Astrocyte of the spinal cord (primary cell): ENCODE measurements at regions not wholly inside any gene's neighbourhood (a gene's known extent, or its start where the extent isn't known, plus 50 kb on each side); places are given as distances from the start of the nearest gene placed in this dataset.

Source experiments
- DNase-seq: peaks from one replicate; pipeline ENCODE4 v3.0.0; 2011; ENCODE audit warnings: low read depth, low spot score
- H3K4me3 ChIP-seq: 2 replicates; pipeline ENCODE4 v1.5.1; 2011; ENCODE audit warnings: low read depth, mild to moderate bottlenecking, low read length, moderate library complexity
- in situ Hi-C: cut with HindIII; loops from 2 replicates; pipeline ENCODE4 v1.10.0; 2017; ENCODE audit warnings: low sequenced_read_pairs
- TF ChIP-seq, protein P1 (sequence below): IDR thresholded peaks from 2 replicates; pipeline ENCODE4 v1.5.1; 2012; ENCODE audit warnings: low read depth, mild to moderate bottlenecking, low read length, inconsistent platforms

GRCh38 chr15:98124581-98124980, 164.1 kb downstream of the ARRDC4 start:
- no peak for DNase-seq
- TF ChIP-seq, protein P1, sequence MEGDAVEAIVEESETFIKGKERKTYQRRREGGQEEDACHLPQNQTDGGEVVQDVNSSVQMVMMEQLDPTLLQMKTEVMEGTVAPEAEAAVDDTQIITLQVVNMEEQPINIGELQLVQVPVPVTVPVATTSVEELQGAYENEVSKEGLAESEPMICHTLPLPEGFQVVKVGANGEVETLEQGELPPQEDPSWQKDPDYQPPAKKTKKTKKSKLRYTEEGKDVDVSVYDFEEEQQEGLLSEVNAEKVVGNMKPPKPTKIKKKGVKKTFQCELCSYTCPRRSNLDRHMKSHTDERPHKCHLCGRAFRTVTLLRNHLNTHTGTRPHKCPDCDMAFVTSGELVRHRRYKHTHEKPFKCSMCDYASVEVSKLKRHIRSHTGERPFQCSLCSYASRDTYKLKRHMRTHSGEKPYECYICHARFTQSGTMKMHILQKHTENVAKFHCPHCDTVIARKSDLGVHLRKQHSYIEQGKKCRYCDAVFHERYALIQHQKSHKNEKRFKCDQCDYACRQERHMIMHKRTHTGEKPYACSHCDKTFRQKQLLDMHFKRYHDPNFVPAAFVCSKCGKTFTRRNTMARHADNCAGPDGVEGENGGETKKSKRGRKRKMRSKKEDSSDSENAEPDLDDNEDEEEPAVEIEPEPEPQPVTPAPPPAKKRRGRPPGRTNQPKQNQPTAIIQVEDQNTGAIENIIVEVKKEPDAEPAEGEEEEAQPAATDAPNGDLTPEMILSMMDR, result no peak
- in situ Hi-C loops, result no loop called here
- no peak overlapping the region for H3K4me3 ChIP-seq

DNA sequence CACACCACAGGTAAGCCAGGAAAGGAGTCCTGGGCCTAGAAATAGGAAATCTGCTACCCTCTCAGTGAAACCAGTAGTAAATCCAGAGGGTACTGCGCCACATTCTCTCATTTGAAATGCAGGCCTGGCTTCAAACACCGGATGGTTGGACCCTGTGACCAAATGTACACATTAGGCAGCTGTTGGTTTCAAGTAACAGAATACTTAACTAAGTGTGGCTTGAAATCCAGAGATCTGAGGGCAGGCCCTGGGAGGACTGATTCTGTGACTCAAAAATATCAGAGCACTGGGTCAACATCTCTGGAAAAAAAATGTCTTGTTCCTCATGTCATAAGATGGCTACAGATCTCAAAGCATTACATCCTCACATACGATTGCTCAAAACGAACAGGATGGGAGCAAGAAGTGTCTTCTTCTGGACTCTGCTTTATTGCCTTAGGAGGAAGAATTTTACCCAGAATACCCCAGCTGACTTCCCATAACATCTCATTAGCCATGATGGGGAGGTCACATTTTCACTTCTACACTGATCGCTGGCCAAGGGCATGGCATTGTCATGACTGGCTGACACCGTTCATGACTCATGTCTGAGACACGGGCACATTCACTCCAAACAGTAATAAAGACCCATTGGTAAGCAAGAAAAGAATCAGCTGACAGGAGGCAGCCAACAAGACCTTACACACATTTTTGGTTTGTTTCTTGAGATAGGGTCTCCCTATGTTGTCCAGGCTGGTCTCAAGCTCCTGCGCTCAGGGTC, 166.0 kb downstream of the ARRDC4 start:
- H3K4me3 ChIP-seq, result no peak overlapping the region
- no peak for DNase-seq
- TF ChIP-seq, protein P1, result no peak
- in situ Hi-C loops, result no loop called here

DNA sequence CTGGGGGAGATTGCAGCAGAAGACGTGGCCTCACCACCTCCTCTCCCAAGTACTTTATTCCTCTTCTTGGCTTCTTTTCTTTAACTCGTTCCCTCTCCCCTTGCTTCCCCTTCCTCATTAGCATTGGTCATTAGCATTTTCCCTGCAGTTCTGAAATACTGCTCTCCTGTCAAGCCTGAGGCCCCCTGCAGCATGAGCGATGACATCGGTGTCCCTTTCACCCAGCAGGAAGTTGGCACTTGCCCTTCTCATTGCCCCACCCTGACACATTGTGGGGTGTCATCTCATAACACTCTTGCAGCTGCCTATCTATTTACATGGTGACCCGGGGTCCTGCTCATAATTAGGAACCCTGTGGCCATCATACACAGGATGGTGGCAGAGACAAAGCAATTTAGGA, 167.1 kb downstream of the ARRDC4 start:
- no peak overlapping the region for H3K4me3 ChIP-seq
- in situ Hi-C loops, result no loop called here
- DNase-seq, result no peak
- TF ChIP-seq, protein P1, result no peak

GRCh38 chr15:98131924-98132323, 171.4 kb downstream of the ARRDC4 start:
- H3K4me3 ChIP-seq, result no peak overlapping the region
- in situ Hi-C loops, result no loop called here
- DNase-seq, result no peak
- TF ChIP-seq, protein P1, result no peak

DNA sequence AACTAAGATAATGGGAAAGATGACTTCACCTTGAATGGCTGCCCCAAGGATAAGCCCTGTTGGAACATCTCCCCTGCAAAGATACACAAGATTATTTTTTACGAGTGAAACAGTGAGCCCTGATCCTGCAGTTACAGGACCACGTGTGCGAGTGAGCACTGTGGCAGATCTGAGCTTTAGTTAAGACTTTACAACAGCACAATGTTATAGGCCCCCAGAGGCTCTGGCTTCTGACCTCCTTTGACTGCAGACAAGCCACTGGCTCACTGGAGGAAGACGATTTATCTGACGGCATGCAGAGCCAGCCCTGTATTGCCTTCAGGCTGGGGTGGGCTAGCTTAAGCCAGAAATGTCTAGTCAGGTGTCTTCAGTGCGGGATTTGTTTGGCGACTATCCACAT, 174.4 kb downstream of the ARRDC4 start:
- DNase-seq, result no peak
- TF ChIP-seq, protein P1, result no peak
- in situ Hi-C loops, result no loop called here
- no peak overlapping the region for H3K4me3 ChIP-seq

GRCh38 chr15:98138910-98139309, 178.4 kb downstream of the ARRDC4 start:
- in situ Hi-C loops, result no loop called here
- H3K4me3 ChIP-seq, result no peak overlapping the region
- TF ChIP-seq, protein P1, result no peak
- no peak for DNase-seq
